HG03469 (cell line): ENCODE measurements at regions not wholly inside any gene's neighbourhood (a gene's known extent, or its start where the extent isn't known, plus 50 kb on each side); places are given as distances from the start of the nearest gene placed in this dataset.
A peak's percentile ranks its signal among the peaks of the same experiment; 100 is the strongest.

Experiments used
- ATAC-seq: cut with Tn5 transposase; IDR thresholded peaks from one replicate; pipeline ENCODE4 v1.9.1; 2021; ENCODE audit warnings: mild to moderate bottlenecking, moderate library complexity, moderate number of reproducible peaks; ENCODE audit not compliant: unreplicated experiment

GRCh38 chr10:29767968-29768367, 133.2 kb upstream of the SVIL start:
- ATAC-seq, result no peak

- no peak for ATAC-seq
These were observed 132.0 kb upstream of the SVIL start for GRCh38 chr10:29766753-29767152.

- no peak for ATAC-seq
These were observed 130.6 kb upstream of the SVIL start for GRCh38 chr10:29765330-29765729.

GRCh38 chr10:29763396-29763795, 128.6 kb upstream of the SVIL start:
- no peak for ATAC-seq

GRCh38 chr10:29761916-29762315, 127.1 kb upstream of the SVIL start:
- no peak for ATAC-seq

GRCh38 chr10:29760138-29760900, 125.5 kb upstream of the SVIL start:
- no peak for ATAC-seq

- no peak for ATAC-seq
These were observed 123.0 kb upstream of the SVIL start for GRCh38 chr10:29757551-29758297.

- no peak for ATAC-seq
These were observed 121.7 kb upstream of the SVIL start for GRCh38 chr10:29756451-29756850.

- ATAC-seq, result no peak
These were observed 118.5 kb upstream of the SVIL start for GRCh38 chr10:29753283-29753682.

- no peak for ATAC-seq
These were observed 116.9 kb upstream of the SVIL start for GRCh38 chr10:29751684-29752083.

- no peak for ATAC-seq
These were observed 116.5 kb upstream of the SVIL start for GRCh38 chr10:29751240-29751639.

GRCh38 chr10:29749150-29749549, 114.4 kb upstream of the SVIL start:
- no peak for ATAC-seq

GRCh38 chr10:29748109-29748650, 113.4 kb upstream of the SVIL start:
- ATAC-seq, result no peak

GRCh38 chr10:29746080-29746797, 111.5 kb upstream of the SVIL start:
- no peak for ATAC-seq

GRCh38 chr10:29740981-29741545, 106.3 kb upstream of the SVIL start:
- no peak for ATAC-seq

GRCh38 chr10:29738341-29738740, 103.6 kb upstream of the SVIL start:
- ATAC-seq, result no peak

- no peak for ATAC-seq
These were observed 102.4 kb upstream of the SVIL start for GRCh38 chr10:29737074-29737593.

GRCh38 chr10:29736366-29737073, 101.7 kb upstream of the SVIL start:
- no peak for ATAC-seq

- ATAC-seq, result peak; percentile 60
These were observed 101.0 kb upstream of the SVIL start for GRCh38 chr10:29735628-29736365.
